Panc1 (cell line): ENCODE measurements at regions not wholly inside any gene's neighbourhood (a gene's known extent, or its start where the extent isn't known, plus 50 kb on each side); places are given as distances from the start of the nearest gene placed in this dataset.
A peak's percentile ranks its signal among the peaks of the same experiment; 100 is the strongest.

Experiments
- ATAC-seq: fragments of 200-7000 bp; cut with Tn5 transposase; 2 replicates; pipeline ENCODE4 v1.9.1; 2020; ENCODE audit warnings: mild to moderate bottlenecking, moderate library complexity
- BruUV-seq: library from RNA; stranded (reverse); fragments of 400-500 nt; replicated peaks from 2 replicates; lab custom pipeline; 2021; lab: Mats Ljungman, UMichigan
- CTCF ChIA-PET: fragments of 300-600 bp; sonication (Branson Sonifier 250); formaldehyde crosslinking; loops from one replicate; lab custom pipeline; 2022; ENCODE audit warnings: antibody characterized with exemption; lab: Charles Lee
- POLR2A ChIA-PET: fragments of 300-600 bp; sonication (Branson Sonifier 250); formaldehyde crosslinking; loops from one replicate; lab custom pipeline; 2022; ENCODE audit warnings: antibody characterized with exemption; lab: Charles Lee
- DNase-seq: peaks from one replicate; pipeline ENCODE4 v3.0.0-alpha.2; 2010; ENCODE audit warnings: low read depth, low spot score
- H3K27ac ChIP-seq: 2 replicates; pipeline ENCODE4 v1.5.1; 2011; ENCODE audit warnings: mild to moderate bottlenecking, low read length, inconsistent platforms
- H3K27me3 ChIP-seq: fragments of 200-500 bp; sonication (Bioruptor generic); 2 replicates; pipeline ENCODE4 v1.6.0; 2014; ENCODE audit warnings: low read length, inconsistent platforms; ENCODE audit not compliant: control insufficient read depth, insufficient read depth
- H3K36me3 ChIP-seq: fragments of 200-500 bp; sonication (Bioruptor generic); 2 replicates; pipeline ENCODE4 v1.5.1; 2014; ENCODE audit warnings: inconsistent platforms, mild to moderate bottlenecking, low read length, moderate library complexity; ENCODE audit not compliant: control insufficient read depth, insufficient read depth
- H3K4me1 ChIP-seq: 2 replicates; pipeline ENCODE4 v1.5.1; 2011; ENCODE audit warnings: inconsistent platforms, mild to moderate bottlenecking, low read length, moderate library complexity; ENCODE audit not compliant: control insufficient read depth, insufficient read depth
- H3K4me3 ChIP-seq, 2 experiments: 2 replicates each; pipeline ENCODE4 v1.5.1; 2011 to 2012; ENCODE audit warnings: low read depth in 2 of 2, low read length in 2 of 2, mild to moderate bottlenecking in 2 of 2, inconsistent platforms in 1 of 2, moderate library complexity in 1 of 2
- H3K9me3 ChIP-seq: fragments of 200-500 bp; sonication (Bioruptor generic); 2 replicates; pipeline ENCODE4 v1.5.1; 2014; ENCODE audit warnings: low read depth, mild to moderate bottlenecking, inconsistent platforms, low read length, moderate library complexity; ENCODE audit not compliant: control insufficient read depth, insufficient read depth
- CTCF ChIP-seq: fragments of 450-650 bp; IDR thresholded peaks from 2 replicates; pipeline ENCODE4 v1.5.1; 2017; ENCODE audit warnings: mild to moderate bottlenecking
- POLR2AphosphoS5 ChIP-seq: IDR thresholded peaks from 2 replicates; pipeline ENCODE4 v1.6.1; 2012; ENCODE audit warnings: mild to moderate bottlenecking, low read depth, low read length, moderate library complexity
- REST ChIP-seq, 2 experiments: IDR thresholded peaks; 2 replicates each; pipeline ENCODE4 v1.6.1; 2011 to 2012; ENCODE audit warnings: low read depth in 2 of 2, control low read depth in 1 of 2, low read length in 1 of 2, mild to moderate bottlenecking in 1 of 2, moderate library complexity in 1 of 2; ENCODE audit not compliant: insufficient read depth in 1 of 2
- SIN3A ChIP-seq: IDR thresholded peaks from 2 replicates; pipeline ENCODE4 v1.6.1; 2012; ENCODE audit warnings: low read depth, mild to moderate bottlenecking, low read length, moderate library complexity, borderline replicate concordance; ENCODE audit not compliant: insufficient read depth
- TCF7L2 ChIP-seq: IDR thresholded peaks from 2 replicates; pipeline ENCODE4 v1.6.1; 2011; ENCODE audit warnings: mild to moderate bottlenecking, low read depth, low read length, inconsistent platforms
- in situ Hi-C: cut with HindIII; loops from 2 replicates; pipeline ENCODE4 v1.10.0; 2016; ENCODE audit warnings: low sequenced_read_pairs, low pct_unique_long_range_greater_than_20kb
- intact Hi-C: fragments of 100-400 bp; cut with micrococcal nuclease; formaldehyde crosslinking; loops from one replicate; pipeline ENCODE4 v1.10.0; 2022; ENCODE audit not compliant: unreplicated experiment

GRCh38 chr5:164007064-164007463 lies 501.6 kb downstream of the MAT2B start:
- CTCF ChIA-PET: no interaction called here
- TF ChIP-seq POLR2AphosphoS5 (no peak), REST (IDR thresholded peaks at IDR 0.05; ENCODE audit: insufficient read depth in 1 of 2, low read depth in 2 of 2, low read length in 1 of 2) (peak in 1 of 2 experiments; percentile 69; a peak in 2 of 4 replicates)
- in situ Hi-C loops: no loop called here

GRCh38 chr5:164009621-164010020 lies 504.2 kb downstream of the MAT2B start:
- no peak overlapping the region for H3K4me3 ChIP-seq
- intact Hi-C loops: loop anchor here (5.0 to 10.0 kb wide), 4 partner anchors 312 to 1203 kb away; no protein-coding TSS in a partner anchor
- no peaks in the 10 kb centered on the region for H3K9me3 ChIP-seq
- no peak for ATAC-seq
- no peaks in the 10 kb centered on the region for H3K4me1 ChIP-seq
- ChIA-PET CTCF (no interaction called here), POLR2A (no interaction called here)
- H3K27me3 ChIP-seq: no peaks in the 10 kb centered on the region
- no peak for DNase-seq
- no peaks in the 10 kb centered on the region for H3K36me3 ChIP-seq
- no peak for TF ChIP-seq CTCF
- TF ChIP-seq SIN3A: no peak
- no peak for TF ChIP-seq REST (IDR thresholded peaks at IDR 0.05; ENCODE audit: insufficient read depth in 1 of 2, low read depth in 2 of 2, low read length in 1 of 2)
- no peak for TF ChIP-seq TCF7L2
- TF ChIP-seq POLR2AphosphoS5: no peak
- no TSS peak for BruUV-seq
- no peak overlapping the region for H3K27ac ChIP-seq
- in situ Hi-C loops: no loop called here

More at GRCh38 chr5:164007064-164007463, 501.6 kb downstream of the MAT2B start:
- DNase-seq: no peak
- Histone ChIP-seq H3K4me1 (no peaks in the 10 kb centered on the region), H3K4me3 (no peak overlapping the region), H3K36me3 (no peaks in the 10 kb centered on the region), H3K27ac (no peak overlapping the region), H3K27me3 (no peaks in the 10 kb centered on the region), H3K9me3 (no peaks in the 10 kb centered on the region)
- intact Hi-C loops: no loop called here
- POLR2A ChIA-PET: no interaction called here
- ATAC-seq: no peak
- BruUV-seq: no TSS peak
